Sigmoid colon (tissue), 6 donors: ENCODE measurements at regions not wholly inside any gene's neighbourhood (a gene's known extent, or its start where the extent isn't known, plus 50 kb on each side); places are given as distances from the start of the nearest gene placed in this dataset.
A peak's percentile ranks its signal among the peaks of the same experiment; 100 is the strongest.

Source experiments
- DNase-seq: peaks from one replicate; pipeline ENCODE4 v3.0.0-alpha.2; 2019
- H3K27ac ChIP-seq, 4 donors: fragments of 200-600 bp; sonication (generic); one replicate each; pipeline ENCODE4 v1.5.1; 2016 to 2019; ENCODE audit warnings: mild to moderate bottlenecking in 1 of 4
- H3K27me3 ChIP-seq, 3 donors: fragments of 200-600 bp; sonication (generic); one replicate each; pipeline ENCODE4 v1.5.1; 2019; ENCODE audit warnings: mild to moderate bottlenecking in 1 of 3
- H3K36me3 ChIP-seq, 4 donors: fragments of 200-600 bp; sonication (generic); one replicate each; pipeline ENCODE4 v1.5.1; 2016 to 2019
- H3K4me1 ChIP-seq, 4 donors: fragments of 200-600 bp; sonication (generic); one replicate each; pipeline ENCODE4 v1.5.1; 2017 to 2019
- H3K4me3 ChIP-seq, 4 donors: fragments of 200-600 bp; sonication (generic); one replicate each; pipeline ENCODE4 v1.5.1; 2017 to 2019; ENCODE audit warnings: mild to moderate bottlenecking in 2 of 4, moderate library complexity in 1 of 4
- H3K9me3 ChIP-seq, 4 donors: fragments of 200-600 bp in 3 of 4; sonication (generic) in 3 of 4; one replicate each; pipeline versions ENCODE4 v1.5.1 to v1.6.1; 2013 to 2019
- CTCF ChIP-seq, 4 experiments: fragments of 450-650 bp in 3 of 4; fragments of 200-600 bp in 1 of 4; IDR thresholded peaks; one replicate each; pipeline ENCODE4 v1.5.1; 2016 to 2019; ENCODE audit warnings: antibody characterized with exemption in 4 of 4, mild to moderate bottlenecking in 3 of 4, moderate library complexity in 2 of 4
- EP300 ChIP-seq, 4 donors: sonication (generic); formaldehyde crosslinking; IDR thresholded peaks; one replicate each; pipeline ENCODE4 v1.6.1; 2017; ENCODE audit warnings: antibody characterized with exemption in 4 of 4
- POLR2A ChIP-seq, 2 donors: fragments of 450-650 bp; IDR thresholded peaks; one replicate each; pipeline ENCODE4 v1.6.1; 2016; ENCODE audit warnings: antibody characterized with exemption in 2 of 2, mild to moderate bottlenecking in 2 of 2, moderate library complexity in 2 of 2
- POLR2AphosphoS5 ChIP-seq, 4 donors: sonication (generic); formaldehyde crosslinking; IDR thresholded peaks; one replicate each; pipeline ENCODE4 v1.6.1; 2017; ENCODE audit warnings: antibody characterized with exemption in 4 of 4
- WGBS, 2 donors: extraction: QIAGEN DNeasy Blood & Tissue Kit; methylation state at CpG; one replicate each; pipeline ENCODE4 v1.1.7; 2013; 5-methylcytosine and 5-hydroxymethylcytosine counted together
- intact Hi-C: fragments of 100-400 bp; cut with DNase I; formaldehyde crosslinking; loops from one replicate; pipeline ENCODE4 v1.15.1; 2023
- donor health status: healthy with polysubstance abuse.
- donor health status: healthy.

- intact Hi-C loops: no loop called here
- Histone ChIP-seq H3K9me3 (no peaks in the 10 kb centered on the region), H3K27ac (no peak overlapping the region), H3K27me3 (no peaks in the 10 kb centered on the region), H3K4me1 (peaks cover 0 to 25% (median 15%) of the 10 kb centered on the region in 4 donors), H3K4me3 (no peak overlapping the region), H3K36me3 (no peaks in the 10 kb centered on the region)
- no peak for DNase-seq
- WGBS, 2 donors: 38 to 49% methylated on average over 2 of the region's 2 CpGs
- TF ChIP-seq POLR2A (IDR thresholded peaks at IDR 0.05): no peak
- peak in 1 of 4 donors; percentile 29 for TF ChIP-seq POLR2AphosphoS5 (IDR thresholded peaks at IDR 0.05)
Observed at GRCh38 chr12:76708296-76708695, 55.6 kb upstream of the ZDHHC17 start.

DNA sequence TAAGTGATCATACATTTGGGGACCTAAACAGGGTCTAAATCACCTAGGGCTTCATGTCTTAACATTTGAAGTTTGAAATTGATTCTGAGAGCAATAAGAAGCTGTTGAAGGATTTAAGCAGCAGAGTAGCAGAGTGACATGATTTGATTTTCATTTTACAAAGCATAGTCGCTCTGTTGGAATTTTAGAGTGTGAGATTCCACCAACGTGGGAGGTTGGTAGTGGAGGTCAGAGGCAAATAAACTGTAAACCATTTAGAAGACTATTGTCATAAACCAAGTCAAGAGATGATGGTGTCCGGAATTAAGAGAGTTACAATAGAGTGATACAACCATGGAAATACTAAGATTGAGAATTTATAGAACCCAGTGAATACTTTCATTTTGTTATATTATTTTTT lies 52.7 kb upstream of the ZDHHC17 start:
- Histone ChIP-seq H3K9me3 (no peaks in the 10 kb centered on the region), H3K27me3 (no peaks in the 10 kb centered on the region), H3K27ac (no peak overlapping the region), H3K36me3 (no peaks in the 10 kb centered on the region), H3K4me1 (peaks cover 0 to 16% (median 12%) of the 10 kb centered on the region in 4 donors), H3K4me3 (no peak overlapping the region)
- 74 to 80% methylated on average over 3 of the region's 3 CpGs for WGBS, 2 donors
- TF ChIP-seq POLR2AphosphoS5 (IDR thresholded peaks at IDR 0.05): no peak
- no peak for TF ChIP-seq CTCF (IDR thresholded peaks at IDR 0.05)
- TF ChIP-seq EP300 (IDR thresholded peaks at IDR 0.05): no peak
- no peak for TF ChIP-seq POLR2A (IDR thresholded peaks at IDR 0.05)
- intact Hi-C loops: no loop called here
- DNase-seq: no peak

DNA sequence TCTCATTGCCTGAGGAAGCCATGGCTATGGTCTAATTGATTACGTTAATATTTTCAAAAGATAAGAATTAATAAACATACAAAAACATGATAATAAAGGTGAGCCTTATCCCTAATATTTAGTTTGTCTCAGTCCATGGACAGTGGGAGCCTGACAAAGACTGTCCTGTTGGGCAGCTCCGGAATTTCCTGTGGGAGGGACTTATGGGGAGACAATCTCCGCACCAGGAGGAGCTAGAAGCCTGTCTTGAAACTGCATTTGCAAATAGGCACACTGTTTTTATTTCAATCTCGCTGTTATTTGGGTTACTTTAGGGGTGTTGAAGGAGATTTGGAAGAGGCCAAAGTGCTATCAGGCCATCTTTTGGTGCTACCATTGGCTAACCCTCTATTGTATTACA lies 50.8 kb upstream of the ZDHHC17 start:
- DNase-seq: no peak
- Histone ChIP-seq H3K4me3 (no peak overlapping the region), H3K27me3 (no peaks in the 10 kb centered on the region), H3K4me1 (peaks cover 0 to 7% (median 4%) of the 10 kb centered on the region in 4 donors), H3K36me3 (no peaks in the 10 kb centered on the region), H3K27ac (no peak overlapping the region), H3K9me3 (no peaks in the 10 kb centered on the region)
- TF ChIP-seq EP300 (IDR thresholded peaks at IDR 0.05) (no peak), POLR2A (IDR thresholded peaks at IDR 0.05) (no peak), POLR2AphosphoS5 (IDR thresholded peaks at IDR 0.05) (no peak), CTCF (IDR thresholded peaks at IDR 0.05) (no peak)
- 75 to 81% methylated on average over 4 of the region's 4 CpGs for WGBS, 2 donors
- intact Hi-C loops: no loop called here

DNA sequence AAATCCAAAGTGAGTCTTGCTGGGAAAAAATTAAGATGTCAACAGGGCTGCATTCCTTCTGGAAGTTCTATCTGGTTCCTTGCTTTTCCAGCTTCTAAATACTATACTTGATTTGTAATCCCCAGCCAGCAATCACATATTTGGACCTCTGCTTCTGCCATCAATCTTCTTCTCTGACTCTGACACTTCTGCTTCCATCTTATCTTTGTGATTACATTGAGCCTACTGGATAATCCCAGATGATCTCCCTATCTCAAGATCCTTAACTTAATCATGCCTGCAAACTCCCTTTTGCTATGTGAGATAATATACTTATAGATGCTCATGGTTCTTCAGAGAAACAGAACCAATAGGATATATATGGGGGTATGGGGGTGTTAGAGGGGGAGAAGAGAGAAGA lies 49.9 kb upstream of the ZDHHC17 start:
- Histone ChIP-seq H3K9me3 (no peaks in the 10 kb centered on the region), H3K27ac (no peak overlapping the region), H3K27me3 (no peaks in the 10 kb centered on the region), H3K4me3 (no peak overlapping the region), H3K4me1 (no peaks in the 10 kb centered on the region), H3K36me3 (no peaks in the 10 kb centered on the region)
- TF ChIP-seq CTCF (IDR thresholded peaks at IDR 0.05) (no peak), POLR2AphosphoS5 (IDR thresholded peaks at IDR 0.05) (no peak)
- no peak for DNase-seq
- intact Hi-C loops: no loop called here
